IMR-90 (cell line): ENCODE measurements at regions not wholly inside any gene's neighbourhood (a gene's known extent, or its start where the extent isn't known, plus 50 kb on each side); places are given as distances from the start of the nearest gene placed in this dataset.

ENCODE experiments used
- CEBPB ChIP-seq: IDR thresholded peaks from 2 replicates; pipeline ENCODE4 v1.6.1; 2012; ENCODE audit warnings: low read depth, low read length, improper control_type of control experiment
- POLR2A ChIP-seq: IDR thresholded peaks from 2 replicates; pipeline ENCODE4 v1.6.1; 2012; ENCODE audit warnings: mild to moderate bottlenecking, low read depth, low read length
- RCOR1 ChIP-seq: IDR thresholded peaks from 2 replicates; pipeline ENCODE4 v1.6.1; 2012; ENCODE audit warnings: mild to moderate bottlenecking, low read length, improper control_type of control experiment; ENCODE audit not compliant: insufficient replicate concordance
- TF ChIP-seq, protein P1 (sequence below): conservative IDR thresholded peaks from 2 replicates; pipeline ENCODE4 v1.5.1; 2012; ENCODE audit warnings: mild to moderate bottlenecking, low read depth, low read length, improper control_type of control experiment

DNA sequence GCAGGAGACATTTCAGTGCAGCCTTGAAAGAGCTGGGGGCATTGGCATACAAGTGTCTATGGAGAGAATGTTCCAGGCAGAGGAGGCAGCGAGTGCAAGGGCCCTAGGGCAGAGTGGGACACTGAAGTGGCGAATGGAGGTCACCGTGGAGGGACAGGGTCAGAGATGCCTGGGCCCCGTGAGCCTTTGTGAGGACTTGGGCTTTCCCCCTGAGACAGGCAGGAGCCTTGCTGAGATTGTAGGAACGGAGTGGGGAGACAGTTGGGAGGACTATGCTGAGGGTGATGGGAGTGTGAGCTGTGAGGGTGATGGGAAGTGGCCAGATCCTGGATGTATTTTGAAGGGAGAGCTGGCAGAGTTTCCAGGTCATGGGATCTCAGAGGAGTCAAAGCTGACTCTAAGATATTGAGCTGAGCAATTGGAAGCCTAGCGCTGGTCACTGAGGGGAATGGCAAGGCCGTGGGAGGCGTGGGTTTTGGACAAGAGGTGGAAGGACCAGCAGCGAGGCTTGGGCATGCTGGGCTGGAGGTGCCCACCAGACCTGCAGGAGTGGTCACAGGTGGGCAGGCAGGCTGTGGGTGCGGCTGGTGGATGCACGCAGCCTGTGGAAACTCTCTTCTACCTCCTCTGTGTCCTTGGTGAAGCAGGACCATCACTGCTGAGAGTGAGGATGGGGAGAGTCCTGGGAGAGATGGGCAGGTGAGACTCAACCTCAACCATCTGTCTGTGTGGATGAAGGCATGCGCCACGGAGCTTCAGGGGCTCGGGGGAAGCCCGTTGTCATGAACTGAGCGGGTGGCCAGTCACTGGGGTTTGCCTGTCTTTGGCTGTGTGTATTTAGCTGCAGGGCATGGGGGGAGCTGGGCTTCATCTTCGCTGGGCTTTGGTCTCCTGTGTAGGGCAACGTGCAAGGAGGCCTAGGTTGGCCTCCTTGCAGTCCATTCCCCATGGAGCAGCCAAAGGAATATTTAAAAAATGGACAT lies 241.2 kb upstream of the HS6ST1 start:
- TF ChIP-seq POLR2A (no peak), RCOR1 (no peak), CEBPB (no peak)
- TF ChIP-seq, protein P1, sequence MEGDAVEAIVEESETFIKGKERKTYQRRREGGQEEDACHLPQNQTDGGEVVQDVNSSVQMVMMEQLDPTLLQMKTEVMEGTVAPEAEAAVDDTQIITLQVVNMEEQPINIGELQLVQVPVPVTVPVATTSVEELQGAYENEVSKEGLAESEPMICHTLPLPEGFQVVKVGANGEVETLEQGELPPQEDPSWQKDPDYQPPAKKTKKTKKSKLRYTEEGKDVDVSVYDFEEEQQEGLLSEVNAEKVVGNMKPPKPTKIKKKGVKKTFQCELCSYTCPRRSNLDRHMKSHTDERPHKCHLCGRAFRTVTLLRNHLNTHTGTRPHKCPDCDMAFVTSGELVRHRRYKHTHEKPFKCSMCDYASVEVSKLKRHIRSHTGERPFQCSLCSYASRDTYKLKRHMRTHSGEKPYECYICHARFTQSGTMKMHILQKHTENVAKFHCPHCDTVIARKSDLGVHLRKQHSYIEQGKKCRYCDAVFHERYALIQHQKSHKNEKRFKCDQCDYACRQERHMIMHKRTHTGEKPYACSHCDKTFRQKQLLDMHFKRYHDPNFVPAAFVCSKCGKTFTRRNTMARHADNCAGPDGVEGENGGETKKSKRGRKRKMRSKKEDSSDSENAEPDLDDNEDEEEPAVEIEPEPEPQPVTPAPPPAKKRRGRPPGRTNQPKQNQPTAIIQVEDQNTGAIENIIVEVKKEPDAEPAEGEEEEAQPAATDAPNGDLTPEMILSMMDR = no peak
